ENCODE measurements at regions not wholly inside any gene's neighbourhood (a gene's known extent, or its start where the extent isn't known, plus 50 kb on each side); places are given as distances from the start of the nearest gene placed in this dataset.

GRCh38 chr4:13266687-13267086 is 217.5 kb downstream of the RAB28 start:
- Histone ChIP-seq H3K79me2 (ENCODE audit: insufficient read depth, low read depth) (no peaks in the 10 kb centered on the region), H3K36me3 (ENCODE audit: insufficient read depth) (no peaks in the 10 kb centered on the region), H3K4me3 (IDR thresholded peaks at IDR 0.05; ENCODE audit: insufficient read depth, low read depth, low read length) (no peak overlapping the region), H3K4me2 (no peak overlapping the region), H4K20me1 (ENCODE audit: insufficient read depth) (no peaks in the 10 kb centered on the region), H3K27ac (no peak overlapping the region), H2AFZ (ENCODE audit: low read depth) (no peak overlapping the region), H3K4me1 (ENCODE audit: low read depth, poor library complexity, severe bottlenecking) (no peaks in the 10 kb centered on the region), H3K9ac (no peak overlapping the region), H3K27me3 (ENCODE audit: insufficient read depth, low read depth) (no peaks in the 10 kb centered on the region)
- no peak for TF ChIP-seq CTCF (conservative IDR thresholded peaks at IDR 0.05; ENCODE audit: low read depth, low read length)

GRCh38 chr4:13263967-13264525 is 220.1 kb downstream of the RAB28 start:
- H3K79me2 ChIP-seq (ENCODE audit: insufficient read depth, low read depth), result no peaks in the 10 kb centered on the region
- H3K4me1 ChIP-seq (ENCODE audit: low read depth, poor library complexity, severe bottlenecking), result no peaks in the 10 kb centered on the region
- no peak for TF ChIP-seq CTCF (conservative IDR thresholded peaks at IDR 0.05; ENCODE audit: low read depth, low read length)
- H3K4me2 ChIP-seq, result no peak overlapping the region
- H3K27me3 ChIP-seq (ENCODE audit: insufficient read depth, low read depth), result no peaks in the 10 kb centered on the region
- no peak overlapping the region for H3K9ac ChIP-seq
- H2AFZ ChIP-seq (ENCODE audit: low read depth), result no peak overlapping the region
- no peak overlapping the region for H3K27ac ChIP-seq
- H4K20me1 ChIP-seq (ENCODE audit: insufficient read depth), result no peaks in the 10 kb centered on the region
- no peaks in the 10 kb centered on the region for H3K36me3 ChIP-seq (ENCODE audit: insufficient read depth)
- H3K4me3 ChIP-seq (IDR thresholded peaks at IDR 0.05; ENCODE audit: insufficient read depth, low read depth, low read length), result no peak overlapping the region

GRCh38 chr4:13262816-13263215 is 221.3 kb downstream of the RAB28 start:
- H2AFZ ChIP-seq (ENCODE audit: low read depth), result no peak overlapping the region
- no peak overlapping the region for H3K9ac ChIP-seq
- H3K4me1 ChIP-seq (ENCODE audit: low read depth, poor library complexity, severe bottlenecking), result no peaks in the 10 kb centered on the region
- no peak overlapping the region for H3K27ac ChIP-seq
- no peaks in the 10 kb centered on the region for H3K36me3 ChIP-seq (ENCODE audit: insufficient read depth)
- H3K4me2 ChIP-seq, result no peak overlapping the region
- no peak overlapping the region for H3K4me3 ChIP-seq (IDR thresholded peaks at IDR 0.05; ENCODE audit: insufficient read depth, low read depth, low read length)
- H3K27me3 ChIP-seq (ENCODE audit: insufficient read depth, low read depth), result no peaks in the 10 kb centered on the region
- H3K79me2 ChIP-seq (ENCODE audit: insufficient read depth, low read depth), result no peaks in the 10 kb centered on the region
- no peaks in the 10 kb centered on the region for H4K20me1 ChIP-seq (ENCODE audit: insufficient read depth)
- no peak for TF ChIP-seq CTCF (conservative IDR thresholded peaks at IDR 0.05; ENCODE audit: low read depth, low read length)

GRCh38 chr4:13261486-13262257 is 222.5 kb downstream of the RAB28 start:
- no peak overlapping the region for H3K9ac ChIP-seq
- no peak overlapping the region for H3K4me2 ChIP-seq
- no peaks in the 10 kb centered on the region for H3K4me1 ChIP-seq (ENCODE audit: low read depth, poor library complexity, severe bottlenecking)

More at GRCh38 chr4:13261486-13262257, 222.5 kb downstream of the RAB28 start:
- H4K20me1 ChIP-seq (ENCODE audit: insufficient read depth), result no peaks in the 10 kb centered on the region
- no peak for TF ChIP-seq CTCF (conservative IDR thresholded peaks at IDR 0.05; ENCODE audit: low read depth, low read length)
- H3K27ac ChIP-seq, result no peak overlapping the region
- H3K4me3 ChIP-seq (IDR thresholded peaks at IDR 0.05; ENCODE audit: insufficient read depth, low read depth, low read length), result no peak overlapping the region
- no peaks in the 10 kb centered on the region for H3K36me3 ChIP-seq (ENCODE audit: insufficient read depth)
- H3K79me2 ChIP-seq (ENCODE audit: insufficient read depth, low read depth), result no peaks in the 10 kb centered on the region
- H2AFZ ChIP-seq (ENCODE audit: low read depth), result no peak overlapping the region
- no peaks in the 10 kb centered on the region for H3K27me3 ChIP-seq (ENCODE audit: insufficient read depth, low read depth)

Measured in KMS-11 (cell line).